KMS-11 (cell line): ENCODE measurements at regions not wholly inside any gene's neighbourhood (a gene's known extent, or its start where the extent isn't known, plus 50 kb on each side); places are given as distances from the start of the nearest gene placed in this dataset.

Experiments
- H2AFZ ChIP-seq: fragments of 200-600 bp; sonication (generic); 2 replicates; pipeline ENCODE4 v1.6.1; 2016; ENCODE audit warnings: antibody characterized with exemption, mixed run types, low read depth
- H3K27ac ChIP-seq: fragments of 200-600 bp; sonication (generic); 2 replicates; pipeline ENCODE4 v1.6.1; 2016; ENCODE audit warnings: mild to moderate bottlenecking, mixed run types
- H3K27me3 ChIP-seq: fragments of 200-600 bp; sonication (generic); 2 replicates; pipeline ENCODE4 v1.6.1; 2017; ENCODE audit warnings: mild to moderate bottlenecking, low read depth, mixed run types, moderate library complexity; ENCODE audit not compliant: insufficient read depth
- H3K36me3 ChIP-seq: fragments of 200-600 bp; sonication (generic); 2 replicates; pipeline ENCODE4 v1.6.1; 2017; ENCODE audit warnings: mild to moderate bottlenecking, mixed run types; ENCODE audit not compliant: insufficient read depth
- H3K4me1 ChIP-seq: fragments of 200-600 bp; sonication (generic); 2 replicates; pipeline ENCODE4 v1.6.1; 2016; ENCODE audit warnings: mild to moderate bottlenecking, low read depth, mixed run types; ENCODE audit not compliant: poor library complexity, severe bottlenecking
- H3K4me2 ChIP-seq: fragments of 200-600 bp; sonication (generic); 2 replicates; pipeline ENCODE4 v1.7.0; 2016; ENCODE audit warnings: mild to moderate bottlenecking, mixed run types
- H3K4me3 ChIP-seq: fragments of 200-600 bp; sonication (generic); IDR thresholded peaks from 2 replicates; pipeline ENCODE4 v1.6.1; 2017; ENCODE audit warnings: low read depth, low read length, mixed read lengths; ENCODE audit not compliant: insufficient read depth
- H3K79me2 ChIP-seq: fragments of 200-600 bp; sonication (generic); 2 replicates; pipeline ENCODE4 v1.6.1; 2016; ENCODE audit warnings: low read depth, mixed run types; ENCODE audit not compliant: insufficient read depth
- H3K9ac ChIP-seq: fragments of 200-600 bp; sonication (generic); 2 replicates; pipeline ENCODE4 v1.6.1; 2016; ENCODE audit warnings: mild to moderate bottlenecking, mixed run types
- H4K20me1 ChIP-seq: fragments of 200-600 bp; sonication (generic); 2 replicates; pipeline ENCODE4 v1.6.1; 2016; ENCODE audit warnings: mild to moderate bottlenecking, mixed run types; ENCODE audit not compliant: insufficient read depth
- CTCF ChIP-seq: fragments of 200-600 bp; sonication (generic); conservative IDR thresholded peaks from 2 replicates; pipeline ENCODE4 v1.6.1; 2017; ENCODE audit warnings: low read depth, mild to moderate bottlenecking, antibody characterized with exemption, low read length, moderate library complexity, mixed read lengths

- Histone ChIP-seq H3K4me3 (no peak overlapping the region), H3K4me1 (no peaks in the 10 kb centered on the region), H3K4me2 (no peak overlapping the region), H3K9ac (no peak overlapping the region), H3K27ac (no peak overlapping the region), H4K20me1 (no peaks in the 10 kb centered on the region), H3K79me2 (no peaks in the 10 kb centered on the region), H3K36me3 (no peaks in the 10 kb centered on the region), H2AFZ (no peak overlapping the region), H3K27me3 (no peaks in the 10 kb centered on the region)
- no peak for TF ChIP-seq CTCF
Measured at GRCh38 chr12:24118668-24119067, 169.2 kb upstream of the SOX5 start.

- TF ChIP-seq CTCF, result no peak
Measured at GRCh38 chr12:24116548-24116947, 167.1 kb upstream of the SOX5 start.

GRCh38 chr12:24113701-24114100 lies 164.2 kb upstream of the SOX5 start:
- H4K20me1 ChIP-seq, result no peaks in the 10 kb centered on the region
- no peak overlapping the region for H3K4me3 ChIP-seq
- H3K36me3 ChIP-seq, result no peaks in the 10 kb centered on the region
- H3K27ac ChIP-seq, result no peak overlapping the region
- no peaks in the 10 kb centered on the region for H3K27me3 ChIP-seq
- no peaks in the 10 kb centered on the region for H3K79me2 ChIP-seq
- no peak overlapping the region for H3K4me2 ChIP-seq
- no peak overlapping the region for H3K9ac ChIP-seq
- TF ChIP-seq CTCF, result no peak
- H3K4me1 ChIP-seq, result peaks cover 16% of the 10 kb centered on the region
- no peak overlapping the region for H2AFZ ChIP-seq

More at GRCh38 chr12:24116548-24116947, 167.1 kb upstream of the SOX5 start:
- Histone ChIP-seq H3K79me2 (no peaks in the 10 kb centered on the region), H3K27ac (no peak overlapping the region), H3K4me3 (no peak overlapping the region), H2AFZ (no peak overlapping the region), H3K9ac (no peak overlapping the region), H4K20me1 (no peaks in the 10 kb centered on the region), H3K27me3 (no peaks in the 10 kb centered on the region), H3K4me2 (no peak overlapping the region), H3K36me3 (no peaks in the 10 kb centered on the region), H3K4me1 (no peaks in the 10 kb centered on the region)

GRCh38 chr12:24111616-24112015 lies 162.1 kb upstream of the SOX5 start:
- H4K20me1 ChIP-seq, result no peaks in the 10 kb centered on the region
- H3K36me3 ChIP-seq, result no peaks in the 10 kb centered on the region
- no peaks in the 10 kb centered on the region for H3K79me2 ChIP-seq
- no peak for TF ChIP-seq CTCF
- no peaks in the 10 kb centered on the region for H3K27me3 ChIP-seq
- H3K27ac ChIP-seq, result no peak overlapping the region
- H3K4me2 ChIP-seq, result no peak overlapping the region
- H3K4me1 ChIP-seq, result peaks cover 24% of the 10 kb centered on the region
- H3K9ac ChIP-seq, result no peak overlapping the region
- no peak overlapping the region for H2AFZ ChIP-seq
- H3K4me3 ChIP-seq, result no peak overlapping the region

GRCh38 chr12:24111086-24111485 lies 161.6 kb upstream of the SOX5 start:
- TF ChIP-seq CTCF, result no peak
- H3K27ac ChIP-seq, result no peak overlapping the region
- no peak overlapping the region for H3K4me2 ChIP-seq
- H4K20me1 ChIP-seq, result no peaks in the 10 kb centered on the region
- H3K79me2 ChIP-seq, result no peaks in the 10 kb centered on the region
- no peak overlapping the region for H2AFZ ChIP-seq
- peaks cover 24% of the 10 kb centered on the region for H3K4me1 ChIP-seq
- H3K9ac ChIP-seq, result no peak overlapping the region
- no peaks in the 10 kb centered on the region for H3K27me3 ChIP-seq
- no peak overlapping the region for H3K4me3 ChIP-seq
- H3K36me3 ChIP-seq, result no peaks in the 10 kb centered on the region
